ENCODE measurements at regions not wholly inside any gene's neighbourhood (a gene's known extent, or its start where the extent isn't known, plus 50 kb on each side); places are given as distances from the start of the nearest gene placed in this dataset.

GRCh38 chr2:144675331-144675730 lies 155.4 kb upstream of the ZEB2 start:
- H3K27ac ChIP-seq (ENCODE audit: low read depth, low read length): no peak overlapping the region
- H3K9ac ChIP-seq (ENCODE audit: low read depth, low read length): no peak overlapping the region
- no peak overlapping the region for H3K4me3 ChIP-seq (ENCODE audit: low read depth, low read length)
- H3K4me1 ChIP-seq (ENCODE audit: control insufficient read depth, insufficient read depth, low read length): 0 out of 2 replicates have a peak, but pooled peaks cover 2% of the 10 kb centered on the region
- no peaks in the 10 kb centered on the region for H3K36me3 ChIP-seq (ENCODE audit: control insufficient read depth, insufficient read depth, low read length)
- H3K9me3 ChIP-seq (ENCODE audit: control insufficient read depth, insufficient read depth, low read length): no peaks in the 10 kb centered on the region
- no peaks in the 10 kb centered on the region for H3K27me3 ChIP-seq (ENCODE audit: control insufficient read depth, insufficient read depth, low read length)

- no peaks in the 10 kb centered on the region for H3K36me3 ChIP-seq (ENCODE audit: control insufficient read depth, insufficient read depth, low read length)
- no peak overlapping the region for H3K9ac ChIP-seq (ENCODE audit: low read depth, low read length)
- no peaks in the 10 kb centered on the region for H3K4me1 ChIP-seq (ENCODE audit: control insufficient read depth, insufficient read depth, low read length)
- H3K9me3 ChIP-seq (ENCODE audit: control insufficient read depth, insufficient read depth, low read length): no peaks in the 10 kb centered on the region
- H3K27me3 ChIP-seq (ENCODE audit: control insufficient read depth, insufficient read depth, low read length): no peaks in the 10 kb centered on the region
- no peak overlapping the region for H3K4me3 ChIP-seq (ENCODE audit: low read depth, low read length)
- no peak overlapping the region for H3K27ac ChIP-seq (ENCODE audit: low read depth, low read length)
Observed at GRCh38 chr2:144674071-144674470, 154.2 kb upstream of the ZEB2 start.

DNA sequence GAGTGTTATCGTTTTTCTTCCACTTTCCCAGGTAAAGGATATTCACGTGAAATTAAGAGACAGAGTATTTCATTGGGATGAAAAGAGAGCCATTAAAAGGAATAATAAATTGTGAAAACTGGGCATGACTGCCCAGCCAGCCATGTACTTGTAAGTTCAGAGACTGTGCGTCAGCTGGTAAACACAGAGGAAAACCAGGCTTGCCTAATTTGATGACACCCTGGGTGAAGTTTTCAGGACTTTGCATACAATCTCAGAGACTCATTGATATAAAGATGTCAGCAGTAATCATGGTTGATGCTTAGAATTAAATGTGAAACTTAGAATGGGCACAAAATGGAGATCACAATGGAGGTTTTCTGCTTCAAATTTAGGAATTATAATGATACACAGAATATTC lies 153.5 kb upstream of the ZEB2 start:
- Histone ChIP-seq H3K27ac (ENCODE audit: low read depth, low read length) (no peak overlapping the region), H3K4me1 (ENCODE audit: control insufficient read depth, insufficient read depth, low read length) (no peaks in the 10 kb centered on the region), H3K4me3 (ENCODE audit: low read depth, low read length) (no peak overlapping the region), H3K27me3 (ENCODE audit: control insufficient read depth, insufficient read depth, low read length) (no peaks in the 10 kb centered on the region), H3K9me3 (ENCODE audit: control insufficient read depth, insufficient read depth, low read length) (no peaks in the 10 kb centered on the region), H3K36me3 (ENCODE audit: control insufficient read depth, insufficient read depth, low read length) (no peaks in the 10 kb centered on the region), H3K9ac (ENCODE audit: low read depth, low read length) (no peak overlapping the region)

DNA sequence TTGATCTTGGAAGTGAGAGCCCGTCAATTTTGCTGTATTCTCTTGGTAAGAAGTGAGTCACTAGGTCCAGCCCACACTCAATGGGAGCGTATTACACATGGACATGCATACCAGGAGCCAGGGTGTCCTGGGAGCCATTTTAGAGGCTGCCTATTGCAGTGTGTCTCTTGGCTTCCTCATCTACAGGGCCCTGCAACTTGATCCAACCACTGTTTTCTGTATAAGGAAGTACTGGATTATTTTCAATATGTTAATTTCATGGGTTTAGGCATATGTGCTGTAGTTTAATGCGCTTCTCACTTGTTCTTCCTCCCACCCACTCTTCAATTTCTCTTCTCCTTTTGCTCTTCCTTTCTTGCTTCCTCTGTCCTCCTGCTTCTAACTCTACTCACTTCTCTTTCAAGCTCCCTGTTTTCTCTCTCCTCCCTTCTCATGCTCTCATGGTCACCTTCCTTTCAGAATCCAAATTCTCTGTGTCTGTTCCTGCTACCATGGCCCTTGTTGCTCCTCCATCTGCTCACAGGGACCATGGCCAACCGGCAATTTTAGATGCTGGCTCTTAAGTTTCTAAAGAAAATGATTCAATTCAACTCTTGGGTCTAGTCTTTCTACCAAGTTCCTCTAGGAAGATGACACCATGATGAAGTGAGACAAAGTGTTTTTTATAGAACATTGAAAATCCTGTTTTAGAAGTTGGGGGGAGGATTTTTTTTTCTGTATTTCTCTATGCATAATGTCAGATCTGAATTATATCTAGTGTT lies 152.0 kb upstream of the ZEB2 start:
- no peaks in the 10 kb centered on the region for H3K4me1 ChIP-seq (ENCODE audit: control insufficient read depth, insufficient read depth, low read length)
- H3K9me3 ChIP-seq (ENCODE audit: control insufficient read depth, insufficient read depth, low read length): no peaks in the 10 kb centered on the region
- H3K36me3 ChIP-seq (ENCODE audit: control insufficient read depth, insufficient read depth, low read length): no peaks in the 10 kb centered on the region
- no peaks in the 10 kb centered on the region for H3K27me3 ChIP-seq (ENCODE audit: control insufficient read depth, insufficient read depth, low read length)
- H3K9ac ChIP-seq (ENCODE audit: low read depth, low read length): no peak overlapping the region
- H3K27ac ChIP-seq (ENCODE audit: low read depth, low read length): no peak overlapping the region
- H3K4me3 ChIP-seq (ENCODE audit: low read depth, low read length): no peak overlapping the region

DNA sequence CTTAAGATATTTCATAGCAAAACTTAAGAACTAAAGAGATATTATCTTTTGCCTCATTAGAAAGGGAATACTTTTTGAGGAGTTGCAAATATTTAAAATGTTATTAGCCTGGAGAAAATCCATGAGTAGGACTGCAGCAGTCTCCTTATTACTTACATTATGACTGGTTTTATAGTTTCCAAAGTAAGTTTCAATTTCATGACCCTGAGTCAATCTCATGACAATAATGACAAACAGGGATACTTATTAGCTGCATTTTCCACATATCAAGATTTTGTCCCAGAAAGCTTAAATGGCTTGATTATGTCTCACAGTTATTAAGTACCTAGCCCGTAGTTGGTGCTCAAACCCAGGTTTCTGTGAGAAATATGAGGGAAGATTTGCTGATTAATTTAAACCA lies 150.8 kb upstream of the ZEB2 start:
- H3K27ac ChIP-seq (ENCODE audit: low read depth, low read length): no peak overlapping the region
- H3K4me1 ChIP-seq (ENCODE audit: control insufficient read depth, insufficient read depth, low read length): peaks cover 4% of the 10 kb centered on the region; the same call in 1 of the 2 replicates
- no peak overlapping the region for H3K4me3 ChIP-seq (ENCODE audit: low read depth, low read length)
- no peaks in the 10 kb centered on the region for H3K27me3 ChIP-seq (ENCODE audit: control insufficient read depth, insufficient read depth, low read length)
- H3K9me3 ChIP-seq (ENCODE audit: control insufficient read depth, insufficient read depth, low read length): no peaks in the 10 kb centered on the region
- H3K9ac ChIP-seq (ENCODE audit: low read depth, low read length): no peak overlapping the region
- H3K36me3 ChIP-seq (ENCODE audit: control insufficient read depth, insufficient read depth, low read length): no peaks in the 10 kb centered on the region

DNA sequence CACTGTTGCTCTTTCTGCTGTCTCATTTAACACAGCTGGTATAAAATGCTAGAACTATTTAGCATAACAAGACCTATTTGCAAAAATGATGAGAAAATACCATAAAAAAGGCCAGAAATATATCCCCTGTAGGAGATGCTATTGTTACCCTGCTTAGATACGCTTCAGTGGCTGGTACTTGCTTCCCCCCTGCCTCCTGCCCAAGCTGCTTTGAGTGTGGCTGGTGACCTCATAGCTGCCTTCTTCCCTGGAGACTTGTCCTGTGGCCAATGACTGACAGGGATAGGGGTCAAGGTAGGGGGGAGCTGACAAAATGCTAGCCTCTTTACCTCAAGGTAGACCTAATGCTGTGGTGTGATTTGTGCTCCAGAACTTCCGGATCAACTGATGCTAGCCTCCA lies 150.2 kb upstream of the ZEB2 start:
- no peaks in the 10 kb centered on the region for H3K9me3 ChIP-seq (ENCODE audit: control insufficient read depth, insufficient read depth, low read length)
- no peak overlapping the region for H3K4me3 ChIP-seq (ENCODE audit: low read depth, low read length)
- no peaks in the 10 kb centered on the region for H3K36me3 ChIP-seq (ENCODE audit: control insufficient read depth, insufficient read depth, low read length)
- no peak overlapping the region for H3K27ac ChIP-seq (ENCODE audit: low read depth, low read length)
- no peak overlapping the region for H3K9ac ChIP-seq (ENCODE audit: low read depth, low read length)
- peaks cover 8% of the 10 kb centered on the region for H3K4me1 ChIP-seq (ENCODE audit: control insufficient read depth, insufficient read depth, low read length)
- no peaks in the 10 kb centered on the region for H3K27me3 ChIP-seq (ENCODE audit: control insufficient read depth, insufficient read depth, low read length)

GRCh38 chr2:144669196-144669987 lies 149.5 kb upstream of the ZEB2 start:
- no peaks in the 10 kb centered on the region for H3K9me3 ChIP-seq (ENCODE audit: control insufficient read depth, insufficient read depth, low read length)

DNA sequence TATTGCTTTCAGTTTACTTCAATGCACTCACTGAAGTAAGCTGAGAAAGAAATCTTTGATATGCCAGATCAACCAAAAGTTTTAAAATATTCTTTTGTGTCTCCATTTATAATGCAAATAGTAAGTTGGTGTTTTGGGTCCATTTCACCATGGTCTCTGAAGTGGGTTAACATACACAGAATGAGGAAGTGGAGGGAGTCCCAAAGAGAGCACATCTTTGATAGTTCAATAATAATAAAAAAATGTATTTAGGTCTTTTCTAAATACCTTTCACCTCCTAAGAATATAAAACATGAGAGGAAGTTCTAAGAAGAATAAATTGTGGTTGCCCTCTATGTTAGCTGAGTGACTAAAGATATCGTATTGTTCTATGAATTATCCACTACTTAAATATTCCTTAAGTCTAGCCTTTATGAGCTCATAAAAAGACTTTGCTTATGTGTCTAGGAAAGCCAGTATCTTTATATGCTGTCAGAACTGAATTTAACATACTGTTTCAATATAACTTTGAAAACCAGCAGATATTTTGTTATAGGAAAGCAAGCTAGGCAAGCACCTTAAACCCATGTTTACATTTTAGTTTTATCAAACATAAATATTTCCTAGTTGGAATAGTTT lies 148.7 kb upstream of the ZEB2 start:
- H3K4me3 ChIP-seq (ENCODE audit: low read depth, low read length): no peak overlapping the region
- no peak overlapping the region for H3K9ac ChIP-seq (ENCODE audit: low read depth, low read length)
- H3K9me3 ChIP-seq (ENCODE audit: control insufficient read depth, insufficient read depth, low read length): no peaks in the 10 kb centered on the region
- H3K27ac ChIP-seq (ENCODE audit: low read depth, low read length): no peak overlapping the region
- H3K27me3 ChIP-seq (ENCODE audit: control insufficient read depth, insufficient read depth, low read length): no peaks in the 10 kb centered on the region
- H3K36me3 ChIP-seq (ENCODE audit: control insufficient read depth, insufficient read depth, low read length): no peaks in the 10 kb centered on the region
- H3K4me1 ChIP-seq (ENCODE audit: control insufficient read depth, insufficient read depth, low read length): peaks cover 16% of the 10 kb centered on the region

More at GRCh38 chr2:144669196-144669987, 149.5 kb upstream of the ZEB2 start:
- H3K36me3 ChIP-seq (ENCODE audit: control insufficient read depth, insufficient read depth, low read length): no peaks in the 10 kb centered on the region
- no peak overlapping the region for H3K9ac ChIP-seq (ENCODE audit: low read depth, low read length)
- no peak overlapping the region for H3K27ac ChIP-seq (ENCODE audit: low read depth, low read length)
- H3K4me1 ChIP-seq (ENCODE audit: control insufficient read depth, insufficient read depth, low read length): peaks cover 15% of the 10 kb centered on the region
- H3K4me3 ChIP-seq (ENCODE audit: low read depth, low read length): no peak overlapping the region
- no peaks in the 10 kb centered on the region for H3K27me3 ChIP-seq (ENCODE audit: control insufficient read depth, insufficient read depth, low read length)

DNA sequence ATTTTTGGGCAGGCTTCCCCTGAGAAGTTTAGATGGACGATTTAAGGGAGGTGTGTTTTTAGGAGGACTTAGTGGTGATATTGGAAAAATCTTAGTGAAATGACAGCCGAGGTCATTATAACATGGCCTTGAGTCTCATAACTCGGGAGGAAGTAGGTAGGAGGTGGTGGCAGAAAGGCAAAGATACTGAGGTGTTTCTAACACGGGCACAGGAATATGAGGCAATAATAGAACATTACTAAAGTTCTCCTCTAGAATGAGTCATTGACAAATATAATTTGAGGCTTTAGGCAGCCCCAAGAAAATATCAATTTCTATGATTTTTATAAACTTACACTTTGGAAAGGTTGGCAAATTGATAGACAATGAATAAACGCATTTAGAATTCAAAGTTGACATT lies 146.1 kb upstream of the ZEB2 start:
- Histone ChIP-seq H3K27me3 (ENCODE audit: control insufficient read depth, insufficient read depth, low read length) (no peaks in the 10 kb centered on the region), H3K4me1 (ENCODE audit: control insufficient read depth, insufficient read depth, low read length) (peaks cover 16% of the 10 kb centered on the region), H3K36me3 (ENCODE audit: control insufficient read depth, insufficient read depth, low read length) (no peaks in the 10 kb centered on the region), H3K9me3 (ENCODE audit: control insufficient read depth, insufficient read depth, low read length) (no peaks in the 10 kb centered on the region), H3K27ac (ENCODE audit: low read depth, low read length) (no peak overlapping the region), H3K9ac (ENCODE audit: low read depth, low read length) (no peak overlapping the region), H3K4me3 (ENCODE audit: low read depth, low read length) (no peak overlapping the region)

DNA sequence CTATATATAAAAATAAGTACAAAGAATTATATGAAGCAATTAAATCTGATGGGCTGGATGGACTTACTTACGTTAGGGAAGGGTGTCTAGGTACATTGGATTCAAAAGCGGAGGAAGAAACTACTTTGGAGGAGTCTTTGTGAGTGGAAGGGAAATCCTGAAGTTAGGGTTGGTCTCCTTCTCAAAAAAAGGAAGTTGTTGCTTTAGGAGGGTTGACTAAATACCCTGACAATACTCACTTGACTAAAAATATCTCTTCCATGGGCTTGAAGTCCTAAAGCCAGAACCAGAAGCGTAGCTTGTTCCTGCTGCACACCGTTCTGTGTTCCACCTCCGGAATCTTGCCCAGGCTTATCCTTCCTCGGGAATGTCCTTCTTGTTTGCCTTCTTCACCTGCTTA lies 143.3 kb upstream of the ZEB2 start:
- no peak overlapping the region for H3K27ac ChIP-seq (ENCODE audit: low read depth, low read length)
- no peak overlapping the region for H3K9ac ChIP-seq (ENCODE audit: low read depth, low read length)
- H3K9me3 ChIP-seq (ENCODE audit: control insufficient read depth, insufficient read depth, low read length): no peaks in the 10 kb centered on the region
- H3K4me1 ChIP-seq (ENCODE audit: control insufficient read depth, insufficient read depth, low read length): peaks cover 19% of the 10 kb centered on the region
- H3K27me3 ChIP-seq (ENCODE audit: control insufficient read depth, insufficient read depth, low read length): no peaks in the 10 kb centered on the region
- H3K36me3 ChIP-seq (ENCODE audit: control insufficient read depth, insufficient read depth, low read length): no peaks in the 10 kb centered on the region
- H3K4me3 ChIP-seq (ENCODE audit: low read depth, low read length): no peak overlapping the region

All from HUES48 (cell line).